Fibroblast of gingiva (primary cell): ENCODE measurements at regions not wholly inside any gene's neighbourhood (a gene's known extent, or its start where the extent isn't known, plus 50 kb on each side); places are given as distances from the start of the nearest gene placed in this dataset.
"Not testable (repeated sequence)": the region's sequence is repeated elsewhere in the genome, so short reads cannot be mapped to it uniquely, and the experiment has no call there.

Experiments
- DNase-seq: peaks from one replicate; pipeline ENCODE4 v3.0.0-alpha.2; 2011; ENCODE audit warnings: low read depth

DNA sequence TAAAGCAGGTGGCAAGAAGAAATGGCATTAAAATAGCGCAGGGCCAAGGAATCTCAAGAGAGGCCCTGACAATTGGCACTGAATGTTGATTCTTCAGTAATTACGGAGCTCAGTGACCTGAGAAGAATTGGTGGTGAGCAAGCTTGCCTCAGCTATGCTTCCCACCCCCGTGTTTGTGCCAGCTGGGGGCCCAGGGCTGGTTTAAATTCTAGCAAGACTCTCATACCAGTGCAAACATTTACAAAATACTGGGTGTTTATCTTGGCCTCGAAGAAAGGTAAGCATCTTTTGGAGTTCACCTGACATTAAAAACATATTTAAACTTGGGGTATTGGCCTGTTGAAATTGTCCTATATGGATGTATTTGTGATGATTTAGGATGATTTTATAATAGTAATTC is 296.7 kb upstream of the USP25 start:
- DNase-seq: no peak

DNA sequence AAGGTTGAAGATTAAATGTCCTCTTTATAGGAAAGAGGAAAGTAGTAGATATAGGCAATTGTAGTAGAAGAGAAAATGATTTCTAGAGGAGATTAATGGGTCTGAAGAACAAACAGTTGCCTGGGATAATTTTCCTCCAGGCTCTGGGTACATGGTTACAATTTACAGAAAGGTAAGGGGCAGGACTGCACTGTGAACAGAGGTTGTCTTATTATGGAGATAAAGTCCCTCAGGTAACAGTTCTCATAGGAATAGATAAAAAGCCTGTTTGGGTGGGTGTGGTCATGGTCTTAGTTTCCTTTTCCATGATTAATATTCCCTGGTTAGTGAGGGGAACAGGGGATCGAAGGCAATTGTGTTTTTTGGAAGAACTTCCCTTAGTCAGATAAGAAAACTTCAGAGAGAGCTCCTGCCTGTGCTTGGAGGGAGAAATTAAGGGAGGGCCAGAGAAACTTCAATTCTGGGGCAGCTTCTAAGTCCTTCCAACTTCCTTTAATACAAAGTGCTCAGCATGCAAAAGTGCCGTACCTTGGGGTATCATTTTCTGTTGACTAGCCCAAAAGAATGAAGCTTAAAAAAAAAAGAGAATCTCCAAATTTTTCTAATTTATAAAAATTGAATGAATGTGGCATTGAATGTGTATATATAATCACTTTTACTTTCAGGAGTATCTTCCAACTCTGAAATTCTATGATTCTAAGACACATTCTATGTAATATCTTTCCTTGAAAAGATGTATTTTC is 295.4 kb upstream of the USP25 start:
- DNase-seq: no peak

DNA sequence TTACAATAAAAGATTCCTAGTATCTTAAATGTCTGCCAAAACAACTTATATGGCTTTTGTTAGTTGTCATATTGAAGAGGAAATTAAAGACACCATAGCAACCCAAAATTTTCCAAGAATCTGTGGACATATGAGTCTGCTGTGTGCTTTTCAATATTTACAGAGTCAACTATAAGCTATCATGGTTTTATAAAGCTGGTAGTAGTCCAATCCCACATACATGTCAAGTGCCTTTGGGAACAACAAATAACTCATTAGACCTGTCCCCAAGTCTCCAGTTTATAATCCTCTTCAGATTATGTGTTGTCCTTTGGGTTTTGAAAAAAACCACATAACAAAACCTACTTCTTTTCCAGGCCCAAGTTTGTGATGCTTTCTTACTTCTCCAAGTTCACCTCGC is 293.8 kb upstream of the USP25 start:
- no peak for DNase-seq

DNA sequence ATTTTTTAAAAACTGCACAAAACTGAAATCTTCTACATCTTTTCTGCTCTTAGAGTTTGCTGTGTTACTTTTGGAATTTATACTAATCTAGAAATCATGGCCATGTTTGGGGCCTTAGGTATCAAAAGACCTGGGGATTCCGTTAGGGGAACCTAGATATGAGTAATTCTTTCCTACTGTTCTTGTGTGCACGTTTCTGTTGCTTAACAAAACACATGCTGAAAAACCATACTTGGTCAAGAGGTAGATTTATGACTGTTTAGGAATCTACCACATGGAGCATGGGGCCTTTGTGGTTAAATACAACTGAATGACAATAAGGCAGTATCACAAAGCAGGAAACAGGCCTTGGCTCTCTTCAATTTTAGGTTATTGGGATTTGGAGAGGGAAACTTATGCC is 291.9 kb upstream of the USP25 start:
- no peak for DNase-seq

DNA sequence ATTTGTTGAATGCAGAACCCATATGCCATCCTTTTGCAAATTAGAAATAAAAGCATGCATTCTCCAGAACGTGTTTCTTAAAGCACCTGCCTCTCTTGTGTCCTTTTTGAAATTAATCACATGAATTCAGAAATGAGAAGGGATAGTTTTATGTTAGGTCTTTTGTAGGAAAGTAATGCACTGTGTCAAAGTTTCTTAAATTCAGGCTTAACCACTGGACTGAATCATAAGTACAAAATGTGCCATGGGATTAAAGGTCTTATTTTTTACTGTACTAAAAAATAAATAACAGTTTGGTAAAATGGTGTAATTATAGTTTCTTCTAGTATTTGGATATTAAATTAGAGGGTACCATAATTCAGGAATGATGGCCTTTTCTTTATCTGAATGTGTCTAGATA is 290.1 kb upstream of the USP25 start:
- DNase-seq: no peak

DNA sequence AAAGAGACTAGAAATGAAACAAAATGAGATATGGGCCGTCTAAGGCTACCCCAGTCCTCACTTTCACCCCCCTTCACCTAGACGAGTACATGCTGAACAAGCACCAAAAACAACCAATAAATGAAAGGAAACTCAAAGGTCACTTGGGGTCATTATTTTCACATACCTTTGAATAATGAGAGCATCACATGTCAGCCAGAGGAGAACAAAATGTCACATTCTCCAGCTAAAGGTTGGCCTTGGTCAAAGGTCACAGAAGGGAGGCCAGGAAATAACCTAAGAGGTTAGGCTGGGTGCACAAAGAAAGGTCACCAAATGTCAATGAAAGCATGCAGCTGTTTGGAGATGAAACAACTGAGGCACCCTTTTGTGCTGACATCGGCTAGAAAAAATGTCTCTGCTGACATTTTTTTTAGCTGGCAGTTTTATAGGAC is 288.7 kb upstream of the USP25 start:
- no peak for DNase-seq

DNA sequence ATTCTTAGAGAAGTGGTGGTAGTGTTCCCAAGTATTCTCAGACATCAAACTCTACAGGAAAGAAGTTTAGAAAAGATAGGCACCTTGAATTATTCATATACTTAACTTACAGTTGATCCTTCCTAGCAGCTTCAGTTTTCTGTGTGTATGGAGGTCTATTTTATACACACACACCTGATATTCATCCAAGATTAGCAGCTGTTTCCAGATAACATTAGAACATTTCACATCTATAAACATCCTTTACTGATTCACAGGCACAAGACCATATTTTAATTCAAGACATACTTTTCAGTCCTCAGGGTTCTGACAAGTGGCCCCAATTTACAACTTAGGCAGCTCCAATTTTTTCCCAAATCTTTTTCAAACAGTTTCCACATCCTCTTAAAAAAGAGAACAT is 287.8 kb upstream of the USP25 start:
- DNase-seq: peak; percentile 4

DNA sequence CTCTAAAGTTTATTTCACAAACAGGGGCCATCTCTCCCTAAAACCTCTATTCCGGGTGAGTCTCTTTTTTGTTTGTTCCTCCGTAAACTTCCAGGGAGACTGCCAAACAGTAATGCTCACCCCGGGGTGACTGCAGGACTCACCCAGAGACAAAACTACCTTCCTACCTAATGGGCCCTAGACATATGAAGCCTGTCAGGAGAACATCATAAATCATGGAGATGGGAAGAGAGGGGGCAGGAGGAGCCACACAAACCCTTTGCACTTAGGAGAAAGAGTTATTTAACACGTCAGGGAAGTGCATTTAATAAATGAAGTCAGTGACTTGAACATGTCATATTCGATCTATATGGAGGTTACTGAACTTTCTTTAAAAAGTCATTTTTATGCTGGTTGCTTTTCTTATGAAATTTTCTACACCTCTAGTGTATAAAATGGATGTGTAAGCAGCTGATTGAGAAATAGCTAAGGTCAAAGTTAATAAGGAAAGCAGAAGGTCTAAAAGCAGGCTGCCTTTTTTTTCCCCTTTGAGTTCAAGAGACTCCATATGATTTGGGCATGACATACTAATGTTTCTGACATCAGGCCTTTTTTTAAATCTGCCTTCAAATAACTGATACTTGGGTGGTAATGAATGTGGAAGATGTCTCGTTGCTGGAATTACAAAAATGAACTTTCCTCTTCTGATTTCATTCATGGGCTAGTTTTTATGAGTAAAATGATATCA is 286.9 kb upstream of the USP25 start:
- DNase-seq: no peak

DNA sequence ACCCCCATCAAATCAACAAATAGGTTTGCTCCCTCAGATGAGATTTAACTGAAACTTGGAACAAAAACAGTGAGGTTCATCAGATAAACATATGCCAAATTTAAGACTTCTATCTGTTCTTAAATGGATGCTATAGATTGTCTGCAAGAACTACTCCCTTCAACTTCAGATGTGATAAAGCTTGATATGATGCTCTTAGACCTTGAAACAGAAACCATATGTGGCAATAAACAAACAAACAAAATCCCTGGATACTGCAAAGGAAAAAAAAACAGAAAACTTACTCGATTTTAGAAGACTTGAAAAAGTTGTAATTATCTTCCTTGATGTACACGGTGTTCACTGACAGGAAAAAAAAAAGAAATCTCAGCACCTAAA is 286.1 kb upstream of the USP25 start:
- DNase-seq: no peak

DNA sequence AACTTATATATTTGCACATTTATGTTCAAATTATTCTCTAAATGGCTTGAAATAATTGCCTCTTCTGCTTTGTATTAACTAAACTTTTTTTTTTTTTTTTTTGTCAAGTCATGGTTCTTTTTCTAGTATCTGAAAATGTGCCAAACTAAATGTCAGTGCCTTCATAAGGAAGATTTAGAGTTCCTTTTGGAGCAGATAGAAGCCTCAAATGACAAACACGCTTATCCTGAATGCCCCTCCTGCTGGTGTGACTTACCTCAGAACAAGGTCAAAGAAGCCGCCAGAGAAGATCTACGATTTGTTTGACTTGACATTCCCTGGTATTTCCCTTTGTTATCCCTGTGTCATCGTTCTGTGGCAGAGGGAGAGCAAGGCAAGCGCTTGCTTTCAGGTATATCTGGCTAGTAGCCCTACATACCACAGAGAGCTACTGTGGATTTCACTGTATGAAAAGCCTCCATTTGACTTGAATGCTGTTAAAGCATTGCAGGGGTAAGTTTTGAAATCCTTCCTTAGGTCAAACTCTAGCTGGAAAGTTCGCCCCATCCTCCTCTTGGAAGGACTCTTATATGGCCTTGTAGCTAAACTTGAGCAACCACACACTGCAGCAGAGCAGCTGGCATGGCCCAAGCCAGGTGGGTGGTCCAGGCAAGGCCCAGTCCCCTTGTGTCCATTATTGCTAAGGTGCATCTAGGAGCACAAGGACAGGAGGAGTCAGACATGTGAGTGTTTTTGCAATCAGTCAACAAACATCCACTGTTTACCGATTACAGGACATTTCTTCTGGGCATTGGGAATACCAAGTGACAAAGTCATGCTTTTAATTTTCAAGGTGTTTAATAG is 285.4 kb upstream of the USP25 start:
- peak; percentile 29 for DNase-seq

DNA sequence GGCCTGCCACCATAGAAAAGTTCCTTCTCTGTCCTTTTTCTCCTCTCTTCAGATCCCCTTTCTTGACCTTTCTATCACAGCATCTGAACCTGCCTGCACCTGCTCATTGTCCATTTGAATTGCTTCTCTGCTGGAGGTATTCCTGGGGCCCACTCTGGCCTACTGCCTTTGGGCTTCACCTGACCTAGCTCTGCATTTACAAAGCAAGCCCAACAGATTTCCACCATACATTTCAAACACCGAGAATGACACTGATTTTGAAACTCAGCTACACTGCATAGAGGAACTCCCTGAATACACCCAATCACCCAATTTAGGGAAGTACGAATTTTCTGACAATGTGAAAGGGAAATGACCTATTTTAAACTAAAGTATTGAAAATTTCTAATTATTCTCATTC is 284.5 kb upstream of the USP25 start:
- DNase-seq: no peak

DNA sequence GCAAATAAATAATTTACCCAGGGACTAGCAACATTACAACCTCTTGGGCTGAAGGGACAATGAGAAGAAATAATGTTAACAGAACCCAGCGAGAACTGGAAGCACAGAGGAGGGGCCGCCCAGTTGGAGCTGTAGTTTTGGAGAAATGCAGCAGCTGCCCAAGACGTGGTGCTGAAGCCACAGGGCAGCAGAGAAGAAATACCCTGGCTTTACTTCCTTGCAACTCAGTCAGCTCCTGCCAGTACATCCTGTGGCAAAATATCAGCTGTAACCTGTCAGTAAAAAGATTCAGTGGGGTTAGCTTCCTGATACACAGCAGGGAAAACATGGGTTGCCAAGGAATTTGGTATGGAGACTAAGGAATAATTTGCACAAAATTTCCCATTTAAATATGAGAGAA is 283.6 kb upstream of the USP25 start:
- no peak for DNase-seq

DNA sequence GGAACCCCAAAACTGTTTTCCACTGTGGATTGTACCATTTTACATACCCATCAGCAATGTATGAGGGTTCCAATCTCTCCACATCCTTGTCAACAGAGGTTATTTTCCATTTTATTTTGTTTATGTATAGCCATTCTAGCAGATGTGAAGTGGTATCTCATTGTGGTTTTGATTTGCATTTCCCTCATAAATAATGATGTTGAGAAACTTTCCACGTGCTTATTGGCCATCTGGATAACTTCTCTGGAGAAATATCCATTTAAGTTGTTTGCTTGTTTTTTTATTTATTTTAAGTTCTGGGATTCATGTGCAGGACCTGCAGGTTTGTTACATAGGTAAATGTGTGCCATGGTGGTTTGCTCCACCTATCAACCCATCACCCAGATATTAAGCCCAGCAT is 280.2 kb upstream of the USP25 start:
- no peak for DNase-seq

DNA sequence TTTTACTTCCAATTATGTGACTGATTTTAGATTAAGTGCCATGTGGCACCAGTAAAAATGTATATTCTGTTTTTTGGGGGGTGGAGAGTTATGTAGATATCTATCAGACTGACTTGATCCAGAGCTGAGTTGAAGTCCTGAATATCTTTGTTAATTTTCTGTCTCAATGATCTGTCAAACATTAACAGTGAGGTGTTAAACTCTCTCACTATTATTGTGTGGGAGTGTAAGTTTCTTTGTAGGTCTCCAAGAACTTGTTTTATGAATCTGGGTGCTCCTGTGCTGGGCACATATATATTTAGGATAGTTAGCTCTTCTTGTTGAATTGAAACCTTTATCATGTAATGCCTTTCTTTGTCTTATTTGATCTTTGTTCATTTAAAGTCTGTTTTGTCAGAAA is 276.5 kb upstream of the USP25 start:
- DNase-seq: no peak

DNA sequence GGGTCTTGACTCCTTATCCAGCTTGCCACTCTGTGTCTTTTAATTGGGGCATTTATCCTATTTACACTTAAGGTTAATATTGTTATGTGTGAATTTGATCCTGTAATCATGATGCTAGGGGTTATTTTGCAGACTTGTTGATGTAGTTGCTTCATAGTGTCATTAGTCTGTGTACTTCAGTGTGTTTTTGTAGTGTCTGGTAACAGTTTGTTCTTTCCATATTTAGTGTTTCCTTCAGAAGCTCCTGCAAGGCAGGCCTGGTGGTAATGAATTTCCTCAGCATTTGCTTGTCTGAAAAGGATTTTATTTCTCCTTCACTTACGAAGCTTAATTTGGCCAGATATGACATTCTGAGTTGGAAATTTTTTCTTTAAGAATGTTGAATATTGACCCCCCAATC is 276.0 kb upstream of the USP25 start:
- DNase-seq: not testable (repeated sequence)

DNA sequence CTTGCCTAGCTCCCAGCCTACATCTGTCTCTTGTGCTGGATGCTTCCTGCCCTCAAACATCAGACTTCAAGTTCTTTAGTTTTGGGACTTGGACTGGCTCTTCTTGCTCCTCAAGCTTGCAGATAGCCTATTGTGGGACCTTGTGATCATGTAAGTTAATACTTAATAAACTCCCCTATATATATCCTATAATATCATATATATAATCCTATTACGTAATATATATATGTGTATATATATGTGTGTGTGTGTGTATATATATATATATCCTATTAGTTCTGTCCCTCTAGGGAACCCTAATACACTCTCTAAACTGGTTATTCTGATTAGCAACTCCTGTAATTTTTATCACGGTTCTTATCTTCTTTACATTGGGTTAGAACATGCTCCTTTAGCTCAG is 274.9 kb upstream of the USP25 start:
- not testable (repeated sequence) for DNase-seq

DNA sequence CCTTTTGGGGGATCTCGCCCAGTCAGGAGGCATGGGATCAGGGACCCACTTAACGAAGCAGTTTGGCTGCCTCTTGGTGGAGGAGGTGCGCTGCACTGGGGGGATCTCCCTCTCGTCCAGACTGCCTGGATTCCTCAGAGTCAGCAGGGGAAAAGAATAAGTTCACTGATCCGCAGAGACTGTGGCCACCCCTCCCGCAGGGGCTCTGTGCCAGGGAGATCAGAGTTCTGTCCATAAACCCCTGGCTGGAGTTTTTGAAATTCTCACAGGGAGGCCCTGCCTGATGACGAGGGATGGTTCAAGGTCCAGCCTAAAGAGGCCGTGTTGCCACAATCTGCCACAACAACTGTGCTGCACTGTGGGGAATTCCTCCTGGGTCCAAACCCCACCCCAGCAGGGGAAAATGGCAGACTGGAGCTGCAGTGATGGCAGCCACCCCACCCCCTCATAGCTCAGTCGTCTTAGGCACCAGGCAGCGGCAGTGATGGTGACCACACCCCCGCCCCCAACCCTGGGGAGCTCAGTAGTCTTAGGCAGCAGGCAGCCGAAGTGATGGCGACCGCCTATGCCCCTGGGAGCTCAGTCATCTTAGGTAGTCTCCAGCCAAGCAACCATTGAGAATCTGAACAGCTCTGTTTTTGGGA is 273.8 kb upstream of the USP25 start:
- DNase-seq: no peak

DNA sequence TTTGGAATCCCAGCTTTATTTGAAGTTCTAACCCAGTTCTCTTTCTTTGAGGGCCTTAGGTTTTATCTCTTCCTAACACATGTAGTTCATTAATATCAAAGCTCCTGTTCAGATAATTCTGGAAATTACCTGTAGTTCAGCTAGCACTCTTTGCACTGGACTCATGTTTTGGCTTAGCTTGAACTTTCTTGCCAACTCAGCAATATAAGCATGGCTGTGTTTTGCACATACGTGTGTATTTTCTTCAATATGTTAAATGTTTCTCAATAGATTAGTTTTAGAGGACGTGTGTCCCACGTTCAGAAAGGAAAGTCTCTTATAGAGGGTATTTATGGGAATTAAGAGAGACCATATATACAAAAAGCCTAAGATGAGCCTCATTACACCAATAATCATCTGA is 271.8 kb upstream of the USP25 start:
- no peak for DNase-seq

DNA sequence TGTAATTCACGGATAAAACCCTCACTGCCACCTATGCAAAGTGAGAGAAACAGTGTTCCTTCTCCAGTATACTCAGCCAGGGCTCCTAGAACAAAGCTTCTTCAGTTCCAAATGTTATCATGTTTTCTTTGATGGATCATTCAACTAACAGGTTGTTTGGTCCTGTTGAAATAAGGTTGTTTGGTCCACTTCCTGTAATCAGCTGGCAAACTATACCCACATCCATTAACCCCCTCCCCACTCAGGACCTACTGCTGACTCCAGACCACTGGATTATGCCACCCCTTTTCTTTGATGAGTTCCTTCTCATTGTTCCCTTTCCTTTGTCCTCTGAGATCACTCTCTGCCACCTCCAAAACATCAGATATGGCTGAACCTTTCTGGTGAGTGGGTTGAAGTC is 267.7 kb upstream of the USP25 start:
- no peak for DNase-seq

DNA sequence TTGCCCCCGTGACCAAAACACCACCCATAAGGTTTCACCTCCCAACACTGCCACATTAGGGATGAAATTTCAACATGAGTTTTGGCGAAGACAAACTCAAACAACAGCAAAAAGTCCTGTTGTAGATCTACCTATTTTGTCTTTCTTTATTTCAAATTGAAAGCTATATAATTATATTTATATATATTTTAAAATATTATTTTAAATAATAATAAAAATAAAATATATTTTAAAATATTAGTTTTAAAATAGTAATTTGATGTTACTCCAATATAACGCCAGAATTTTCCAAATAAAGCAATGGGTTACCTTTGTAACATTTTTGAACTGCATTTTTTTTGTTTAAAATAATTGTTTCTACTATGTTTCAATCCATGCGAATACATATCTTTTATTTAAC is 263.5 kb upstream of the USP25 start:
- DNase-seq: no peak

DNA sequence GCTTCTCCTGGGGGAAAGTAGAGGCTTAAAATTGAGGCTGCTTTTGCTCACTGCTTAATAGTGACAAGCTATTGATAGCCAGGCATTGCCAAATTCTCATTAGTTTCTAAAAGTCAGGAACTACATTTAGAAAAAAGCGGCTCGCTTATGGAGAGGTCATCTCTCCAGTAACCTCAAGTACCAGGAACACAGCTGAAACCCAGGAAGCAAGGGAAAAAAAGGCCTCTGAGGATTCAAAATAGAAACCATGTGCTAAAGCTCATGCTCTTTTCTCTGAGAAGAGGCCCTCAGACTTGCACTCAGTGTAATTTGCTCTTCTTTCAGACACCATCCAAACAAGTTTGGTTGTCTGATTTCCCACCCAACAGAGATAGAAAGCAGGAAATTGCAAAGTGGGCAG is 261.4 kb upstream of the USP25 start:
- no peak for DNase-seq
